Stimulated activated naive CD4-positive, alpha-beta T cell (primary cell): ENCODE measurements at regions not wholly inside any gene's neighbourhood (a gene's known extent, or its start where the extent isn't known, plus 50 kb on each side); places are given as distances from the start of the nearest gene placed in this dataset.

Source experiments
- DNase-seq, 6 experiments: peaks; one replicate each; lab custom pipeline; 2025; lab: John Stamatoyannopoulos, UW

- DNase-seq = no peak
Observed at GRCh38 chr3:13227315-13228165, 154.3 kb upstream of the IQSEC1 start.

GRCh38 chr3:13224967-13225366 is 151.7 kb upstream of the IQSEC1 start:
- DNase-seq = no peak

GRCh38 chr3:13223574-13224237 is 150.5 kb upstream of the IQSEC1 start:
- no peak for DNase-seq

GRCh38 chr3:13222891-13223573 is 149.8 kb upstream of the IQSEC1 start:
- DNase-seq = no peak

GRCh38 chr3:13222131-13222530 is 148.9 kb upstream of the IQSEC1 start:
- DNase-seq = no peak

GRCh38 chr3:13221491-13222061 is 148.3 kb upstream of the IQSEC1 start:
- no peak for DNase-seq

GRCh38 chr3:13220991-13221390 is 147.8 kb upstream of the IQSEC1 start:
- DNase-seq = no peak

GRCh38 chr3:13219902-13220296 is 146.7 kb upstream of the IQSEC1 start:
- DNase-seq = no peak

GRCh38 chr3:13219077-13219901 is 146.1 kb upstream of the IQSEC1 start:
- DNase-seq = no peak

- no peak for DNase-seq
Observed at GRCh38 chr3:13218541-13218908, 145.3 kb upstream of the IQSEC1 start.

- DNase-seq = no peak
Observed at GRCh38 chr3:13217736-13218540, 144.7 kb upstream of the IQSEC1 start.

GRCh38 chr3:13217253-13217652 is 144.0 kb upstream of the IQSEC1 start:
- DNase-seq = no peak

- DNase-seq = no peak
Observed at GRCh38 chr3:13215940-13216546, 142.8 kb upstream of the IQSEC1 start.

- no peak for DNase-seq
Observed at GRCh38 chr3:13214847-13215472, 141.7 kb upstream of the IQSEC1 start.

GRCh38 chr3:13213911-13214846 is 140.9 kb upstream of the IQSEC1 start:
- no peak for DNase-seq

- no peak for DNase-seq
Observed at GRCh38 chr3:13213490-13213889, 140.3 kb upstream of the IQSEC1 start.

- no peak for DNase-seq
Observed at GRCh38 chr3:13211605-13212210, 138.5 kb upstream of the IQSEC1 start.

- DNase-seq = no peak
Observed at GRCh38 chr3:13210221-13210975, 137.2 kb upstream of the IQSEC1 start.
